GM12878 (cell line): ENCODE measurements at regions not wholly inside any gene's neighbourhood (a gene's known extent, or its start where the extent isn't known, plus 50 kb on each side); places are given as distances from the start of the nearest gene placed in this dataset.

Source experiments
- BMI1 ChIP-seq: fragments of 450-650 bp; IDR thresholded peaks from 2 replicates; pipeline ENCODE4 v1.6.1; 2016; ENCODE audit warnings: mild to moderate bottlenecking, moderate library complexity, borderline replicate concordance
- CREM ChIP-seq: IDR thresholded peaks from 2 replicates; pipeline ENCODE4 v1.6.1; 2014; ENCODE audit warnings: antibody characterized with exemption, low read depth
- GATAD2B ChIP-seq: fragments of 450-650 bp; conservative IDR thresholded peaks from 2 replicates; pipeline ENCODE4 v1.6.1; 2017; ENCODE audit warnings: low read depth, mild to moderate bottlenecking, moderate library complexity
- KDM1A ChIP-seq: fragments of 200-600 bp; sonication (generic); IDR thresholded peaks from 2 replicates; pipeline ENCODE4 v1.6.1; 2016; ENCODE audit warnings: borderline replicate concordance
- NBN ChIP-seq: fragments of 450-650 bp; IDR thresholded peaks from 2 replicates; pipeline ENCODE4 v1.6.1; 2016
- PAX5 ChIP-seq: IDR thresholded peaks from 2 replicates; pipeline ENCODE4 v1.6.1; 2011; ENCODE audit warnings: low read depth, low read length, borderline replicate concordance
- RAD51 ChIP-seq: fragments of 450-650 bp; IDR thresholded peaks from 2 replicates; pipeline ENCODE4 v1.6.1; 2016; ENCODE audit warnings: moderate library complexity, mild to moderate bottlenecking, inconsistent platforms
- TAF1 ChIP-seq: IDR thresholded peaks from 2 replicates; pipeline ENCODE4 v1.6.1; 2011; ENCODE audit warnings: mild to moderate bottlenecking, low read depth, low read length, borderline replicate concordance
- TF ChIP-seq, protein P1 (sequence below): fragments of 450-650 bp; IDR thresholded peaks from 2 replicates; pipeline ENCODE4 v1.6.1; 2016; ENCODE audit warnings: mild to moderate bottlenecking, moderate library complexity, borderline replicate concordance
- TF ChIP-seq, protein P2 (sequence below): fragments of 450-650 bp; IDR thresholded peaks from 2 replicates; pipeline ENCODE4 v1.6.1; 2017; ENCODE audit warnings: mild to moderate bottlenecking, moderate library complexity

DNA sequence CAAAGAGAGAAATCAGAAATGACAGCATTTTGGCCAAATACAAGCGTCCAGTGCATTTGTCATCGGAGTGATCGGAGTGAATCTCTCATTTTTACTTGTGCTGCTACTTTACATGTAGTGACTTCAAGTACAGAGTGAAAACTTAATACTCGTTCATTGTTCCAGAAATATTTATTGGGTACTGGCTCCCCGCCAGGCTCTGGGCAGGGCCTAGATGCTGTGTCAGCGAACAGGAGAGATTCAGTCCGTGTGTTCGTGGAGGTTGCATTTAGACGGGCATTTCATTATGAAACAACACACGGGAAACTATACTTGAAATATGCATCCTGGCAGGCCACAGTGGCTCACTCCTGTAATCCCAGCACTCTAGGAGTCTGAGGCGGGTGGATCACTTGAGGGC lies 727.2 kb upstream of the RBFOX1 start (continued):
- TF ChIP-seq, protein P1, sequence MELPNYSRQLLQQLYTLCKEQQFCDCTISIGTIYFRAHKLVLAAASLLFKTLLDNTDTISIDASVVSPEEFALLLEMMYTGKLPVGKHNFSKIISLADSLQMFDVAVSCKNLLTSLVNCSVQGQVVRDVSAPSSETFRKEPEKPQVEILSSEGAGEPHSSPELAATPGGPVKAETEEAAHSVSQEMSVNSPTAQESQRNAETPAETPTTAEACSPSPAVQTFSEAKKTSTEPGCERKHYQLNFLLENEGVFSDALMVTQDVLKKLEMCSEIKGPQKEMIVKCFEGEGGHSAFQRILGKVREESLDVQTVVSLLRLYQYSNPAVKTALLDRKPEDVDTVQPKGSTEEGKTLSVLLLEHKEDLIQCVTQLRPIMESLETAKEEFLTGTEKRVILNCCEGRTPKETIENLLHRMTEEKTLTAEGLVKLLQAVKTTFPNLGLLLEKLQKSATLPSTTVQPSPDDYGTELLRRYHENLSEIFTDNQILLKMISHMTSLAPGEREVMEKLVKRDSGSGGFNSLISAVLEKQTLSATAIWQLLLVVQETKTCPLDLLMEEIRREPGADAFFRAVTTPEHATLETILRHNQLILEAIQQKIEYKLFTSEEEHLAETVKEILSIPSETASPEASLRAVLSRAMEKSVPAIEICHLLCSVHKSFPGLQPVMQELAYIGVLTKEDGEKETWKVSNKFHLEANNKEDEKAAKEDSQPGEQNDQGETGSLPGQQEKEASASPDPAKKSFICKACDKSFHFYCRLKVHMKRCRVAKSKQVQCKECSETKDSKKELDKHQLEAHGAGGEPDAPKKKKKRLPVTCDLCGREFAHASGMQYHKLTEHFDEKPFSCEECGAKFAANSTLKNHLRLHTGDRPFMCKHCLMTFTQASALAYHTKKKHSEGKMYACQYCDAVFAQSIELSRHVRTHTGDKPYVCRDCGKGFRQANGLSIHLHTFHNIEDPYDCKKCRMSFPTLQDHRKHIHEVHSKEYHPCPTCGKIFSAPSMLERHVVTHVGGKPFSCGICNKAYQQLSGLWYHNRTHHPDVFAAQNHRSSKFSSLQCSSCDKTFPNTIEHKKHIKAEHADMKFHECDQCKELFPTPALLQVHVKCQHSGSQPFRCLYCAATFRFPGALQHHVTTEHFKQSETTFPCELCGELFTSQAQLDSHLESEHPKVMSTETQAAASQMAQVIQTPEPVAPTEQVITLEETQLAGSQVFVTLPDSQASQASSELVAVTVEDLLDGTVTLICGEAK = no peak
- TF ChIP-seq PAX5 (no peak), CREM (no peak), RAD51 (no peak), GATAD2B (no peak), BMI1 (no peak), TAF1 (no peak), NBN (no peak), KDM1A (no peak)
- TF ChIP-seq, protein P2, sequence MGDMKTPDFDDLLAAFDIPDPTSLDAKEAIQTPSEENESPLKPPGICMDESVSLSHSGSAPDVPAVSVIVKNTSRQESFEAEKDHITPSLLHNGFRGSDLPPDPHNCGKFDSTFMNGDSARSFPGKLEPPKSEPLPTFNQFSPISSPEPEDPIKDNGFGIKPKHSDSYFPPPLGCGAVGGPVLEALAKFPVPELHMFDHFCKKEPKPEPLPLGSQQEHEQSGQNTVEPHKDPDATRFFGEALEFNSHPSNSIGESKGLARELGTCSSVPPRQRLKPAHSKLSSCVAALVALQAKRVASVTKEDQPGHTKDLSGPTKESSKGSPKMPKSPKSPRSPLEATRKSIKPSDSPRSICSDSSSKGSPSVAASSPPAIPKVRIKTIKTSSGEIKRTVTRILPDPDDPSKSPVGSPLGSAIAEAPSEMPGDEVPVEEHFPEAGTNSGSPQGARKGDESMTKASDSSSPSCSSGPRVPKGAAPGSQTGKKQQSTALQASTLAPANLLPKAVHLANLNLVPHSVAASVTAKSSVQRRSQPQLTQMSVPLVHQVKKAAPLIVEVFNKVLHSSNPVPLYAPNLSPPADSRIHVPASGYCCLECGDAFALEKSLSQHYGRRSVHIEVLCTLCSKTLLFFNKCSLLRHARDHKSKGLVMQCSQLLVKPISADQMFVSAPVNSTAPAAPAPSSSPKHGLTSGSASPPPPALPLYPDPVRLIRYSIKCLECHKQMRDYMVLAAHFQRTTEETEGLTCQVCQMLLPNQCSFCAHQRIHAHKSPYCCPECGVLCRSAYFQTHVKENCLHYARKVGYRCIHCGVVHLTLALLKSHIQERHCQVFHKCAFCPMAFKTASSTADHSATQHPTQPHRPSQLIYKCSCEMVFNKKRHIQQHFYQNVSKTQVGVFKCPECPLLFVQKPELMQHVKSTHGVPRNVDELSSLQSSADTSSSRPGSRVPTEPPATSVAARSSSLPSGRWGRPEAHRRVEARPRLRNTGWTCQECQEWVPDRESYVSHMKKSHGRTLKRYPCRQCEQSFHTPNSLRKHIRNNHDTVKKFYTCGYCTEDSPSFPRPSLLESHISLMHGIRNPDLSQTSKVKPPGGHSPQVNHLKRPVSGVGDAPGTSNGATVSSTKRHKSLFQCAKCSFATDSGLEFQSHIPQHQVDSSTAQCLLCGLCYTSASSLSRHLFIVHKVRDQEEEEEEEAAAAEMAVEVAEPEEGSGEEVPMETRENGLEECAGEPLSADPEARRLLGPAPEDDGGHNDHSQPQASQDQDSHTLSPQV = no peak
